Thyroid gland (tissue), 4 donors: ENCODE measurements at regions not wholly inside any gene's neighbourhood (a gene's known extent, or its start where the extent isn't known, plus 50 kb on each side); places are given as distances from the start of the nearest gene placed in this dataset.

Source experiments
- POLR2A ChIP-seq, 2 donors: fragments of 450-650 bp; IDR thresholded peaks; one replicate each; pipeline ENCODE4 v1.6.1; 2017; ENCODE audit warnings: antibody characterized with exemption in 2 of 2, mild to moderate bottlenecking in 2 of 2, moderate library complexity in 1 of 2
- TF ChIP-seq, protein P1 (sequence below), 6 experiments: fragments of 200-600 bp in 3 of 6; fragments of 450-650 bp in 3 of 6; sonication (generic) in 3 of 6; IDR thresholded peaks; one replicate each; pipeline ENCODE4 v1.5.1; 2016 to 2019; ENCODE audit warnings: antibody characterized with exemption in 6 of 6, mild to moderate bottlenecking in 2 of 6, inconsistent platforms in 1 of 6, moderate library complexity in 1 of 6

DNA sequence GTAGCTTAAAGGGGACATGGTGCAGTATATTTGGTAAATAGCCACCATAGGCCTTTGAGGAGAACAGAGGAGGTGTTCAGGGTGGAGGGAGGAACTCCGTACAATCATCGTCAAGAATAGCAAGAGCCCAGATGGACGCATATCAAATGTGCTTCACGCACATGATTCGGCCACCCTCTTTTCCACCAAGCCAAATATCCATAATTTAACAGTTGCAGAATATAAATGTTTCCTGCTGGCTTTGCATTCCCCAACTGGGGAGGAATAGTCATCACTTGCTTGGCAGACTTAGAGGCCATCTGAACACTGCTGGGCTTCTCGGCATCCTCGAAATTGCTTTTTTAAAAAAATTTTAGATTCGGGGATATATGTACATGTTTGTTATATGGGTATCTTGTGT, 111.9 kb upstream of the ERCC4 start:
- TF ChIP-seq, protein P1, sequence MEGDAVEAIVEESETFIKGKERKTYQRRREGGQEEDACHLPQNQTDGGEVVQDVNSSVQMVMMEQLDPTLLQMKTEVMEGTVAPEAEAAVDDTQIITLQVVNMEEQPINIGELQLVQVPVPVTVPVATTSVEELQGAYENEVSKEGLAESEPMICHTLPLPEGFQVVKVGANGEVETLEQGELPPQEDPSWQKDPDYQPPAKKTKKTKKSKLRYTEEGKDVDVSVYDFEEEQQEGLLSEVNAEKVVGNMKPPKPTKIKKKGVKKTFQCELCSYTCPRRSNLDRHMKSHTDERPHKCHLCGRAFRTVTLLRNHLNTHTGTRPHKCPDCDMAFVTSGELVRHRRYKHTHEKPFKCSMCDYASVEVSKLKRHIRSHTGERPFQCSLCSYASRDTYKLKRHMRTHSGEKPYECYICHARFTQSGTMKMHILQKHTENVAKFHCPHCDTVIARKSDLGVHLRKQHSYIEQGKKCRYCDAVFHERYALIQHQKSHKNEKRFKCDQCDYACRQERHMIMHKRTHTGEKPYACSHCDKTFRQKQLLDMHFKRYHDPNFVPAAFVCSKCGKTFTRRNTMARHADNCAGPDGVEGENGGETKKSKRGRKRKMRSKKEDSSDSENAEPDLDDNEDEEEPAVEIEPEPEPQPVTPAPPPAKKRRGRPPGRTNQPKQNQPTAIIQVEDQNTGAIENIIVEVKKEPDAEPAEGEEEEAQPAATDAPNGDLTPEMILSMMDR (IDR thresholded peaks at IDR 0.05), result no peak
- TF ChIP-seq POLR2A (IDR thresholded peaks at IDR 0.05), result no peak
